HepG2 (cell line): ENCODE measurements at regions not wholly inside any gene's neighbourhood (a gene's known extent, or its start where the extent isn't known, plus 50 kb on each side); places are given as distances from the start of the nearest gene placed in this dataset.

ENCODE experiments used
- CHCHD3 ChIP-seq: sonication (generic); formaldehyde crosslinking; IDR thresholded peaks from 2 replicates; pipeline ENCODE4 v1.8.0; 2022; ENCODE audit warnings: mild to moderate bottlenecking, missing genetic modification reagents, moderate library complexity
- EZH2 ChIP-seq: conservative IDR thresholded peaks from 2 replicates; pipeline ENCODE4 v1.6.1; 2012; ENCODE audit warnings: mild to moderate bottlenecking, low read depth, low read length, moderate library complexity
- KDM1A ChIP-seq: IDR thresholded peaks from 2 replicates; pipeline ENCODE4 v1.6.1; 2016; ENCODE audit warnings: missing compliant biosample characterization
- NFE2L1 ChIP-seq: sonication (generic); formaldehyde crosslinking; IDR thresholded peaks from 2 replicates; pipeline ENCODE4 v1.4.0; 2020; ENCODE audit warnings: missing genetic modification reagents, mild to moderate bottlenecking, borderline replicate concordance
- PATZ1 ChIP-seq: sonication (generic); formaldehyde crosslinking; IDR thresholded peaks from 2 replicates; pipeline ENCODE4 v1.4.0; 2020; ENCODE audit warnings: missing genetic modification reagents
- REXO4 ChIP-seq: sonication (generic); formaldehyde crosslinking; IDR thresholded peaks from 2 replicates; pipeline ENCODE4 v1.8.0; 2022; ENCODE audit warnings: missing genetic modification reagents, mild to moderate bottlenecking, borderline replicate concordance
- SRSF9 ChIP-seq: fragments of 200-400 bp; formaldehyde crosslinking; IDR thresholded peaks from 2 replicates; pipeline ENCODE4 v1.6.1; 2018; ENCODE audit warnings: borderline replicate concordance, mild to moderate bottlenecking, low read depth, low read length; ENCODE audit not compliant: insufficient read depth, poor library complexity, severe bottlenecking
- ZBTB34 ChIP-seq: sonication (generic); formaldehyde crosslinking; IDR thresholded peaks from 2 replicates; pipeline ENCODE4 v1.8.0; 2022; ENCODE audit warnings: mild to moderate bottlenecking, missing genetic modification reagents
- ZBTB7B ChIP-seq: sonication (generic); formaldehyde crosslinking; IDR thresholded peaks from 2 replicates; pipeline ENCODE4 v1.4.0; 2020; ENCODE audit warnings: missing genetic modification reagents
- ZNF326 ChIP-seq: sonication (generic); formaldehyde crosslinking; IDR thresholded peaks from 2 replicates; pipeline ENCODE4 v1.4.0; 2020; ENCODE audit warnings: missing genetic modification reagents, borderline replicate concordance
- ZNF607 ChIP-seq: sonication (generic); formaldehyde crosslinking; IDR thresholded peaks from 2 replicates; pipeline ENCODE4 v1.5.1; 2020; ENCODE audit warnings: missing genetic modification reagents, mild to moderate bottlenecking, borderline replicate concordance
- ZNF646 ChIP-seq: sonication (generic); formaldehyde crosslinking; IDR thresholded peaks from 2 replicates; pipeline ENCODE4 v1.9.0; 2021; ENCODE audit warnings: mild to moderate bottlenecking, missing genetic modification reagents
- ZNF777 ChIP-seq: sonication (generic); formaldehyde crosslinking; IDR thresholded peaks from 2 replicates; pipeline ENCODE4 v1.4.0; 2020; ENCODE audit warnings: missing genetic modification reagents
- ZNF792 ChIP-seq: IDR thresholded peaks from 2 replicates; pipeline ENCODE4 v1.6.1; 2016
- TF ChIP-seq, protein P1 (sequence below): sonication (generic); formaldehyde crosslinking; IDR thresholded peaks from 2 replicates; pipeline ENCODE4 v1.8.0; 2022; ENCODE audit warnings: low read depth, missing genetic modification reagents
- TF ChIP-seq, protein P2 (sequence below): sonication (generic); formaldehyde crosslinking; IDR thresholded peaks from 2 replicates; pipeline ENCODE4 v1.9.0; 2021; ENCODE audit warnings: missing genetic modification reagents, mild to moderate bottlenecking, borderline replicate concordance

DNA sequence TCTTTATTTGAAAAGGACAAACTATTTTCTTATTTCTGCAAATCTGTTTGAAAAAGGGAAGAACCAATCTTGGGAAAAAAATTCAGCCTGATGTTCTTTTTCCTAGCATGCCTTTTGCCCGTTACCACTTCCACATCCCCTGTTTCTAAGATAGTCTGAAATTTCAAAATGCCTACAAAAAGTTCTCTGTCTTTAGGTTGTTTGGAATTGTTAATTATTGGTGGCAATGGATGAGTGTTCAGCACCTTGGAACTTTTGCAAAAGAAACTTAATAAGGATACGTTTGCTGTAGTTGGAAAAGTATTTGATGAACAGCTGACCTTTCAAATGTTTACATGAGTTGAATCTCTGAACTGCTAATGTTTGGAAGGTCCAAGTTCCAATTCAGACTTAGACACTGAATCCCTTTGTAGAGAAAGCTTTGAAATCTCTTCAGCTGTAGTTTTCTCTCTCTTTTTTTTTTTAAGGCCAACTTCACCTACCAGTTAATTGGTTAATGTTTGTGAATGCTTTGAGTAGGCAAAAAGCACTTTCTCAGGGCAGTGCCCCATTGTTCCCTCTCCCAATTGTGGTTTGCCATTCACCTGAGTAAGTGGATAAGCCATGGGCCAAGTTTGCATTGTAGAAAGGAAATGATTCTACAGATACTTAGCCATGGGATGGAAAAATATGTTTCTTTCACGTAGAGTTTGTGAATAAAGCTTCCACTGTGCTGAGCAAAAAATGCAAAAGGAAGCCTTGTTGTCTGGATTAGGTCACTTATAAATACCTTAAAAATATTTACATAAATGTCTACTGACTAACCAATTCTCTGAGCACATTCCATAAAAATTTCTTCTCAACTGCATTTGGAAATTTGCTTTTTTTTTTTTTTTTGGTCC, 156.4 kb upstream of the ELL2 start (continued):
- TF ChIP-seq, protein P1, sequence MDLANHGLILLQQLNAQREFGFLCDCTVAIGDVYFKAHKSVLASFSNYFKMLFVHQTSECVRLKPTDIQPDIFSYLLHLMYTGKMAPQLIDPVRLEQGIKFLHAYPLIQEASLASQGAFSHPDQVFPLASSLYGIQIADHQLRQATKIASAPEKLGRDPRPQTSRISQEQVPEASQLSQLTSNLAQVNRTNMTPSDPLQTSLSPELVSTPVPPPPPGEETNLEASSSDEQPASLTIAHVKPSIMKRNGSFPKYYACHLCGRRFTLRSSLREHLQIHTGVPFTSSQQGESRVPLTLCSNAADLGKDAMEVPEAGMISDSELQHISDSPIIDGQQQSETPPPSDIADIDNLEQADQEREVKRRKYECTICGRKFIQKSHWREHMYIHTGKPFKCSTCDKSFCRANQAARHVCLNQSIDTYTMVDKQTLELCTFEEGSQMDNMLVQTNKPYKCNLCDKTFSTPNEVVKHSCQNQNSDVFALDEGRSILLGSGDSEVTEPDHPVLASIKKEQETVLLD (CRISPR knock-in tag), result no peak
- TF ChIP-seq ZNF777, result no peak
- TF ChIP-seq EZH2, result no peak
- no peak; the same call in 1 of the 2 replicates for TF ChIP-seq PATZ1 (CRISPR knock-in tag)
- TF ChIP-seq ZNF792 (CRISPR knock-in tag), result peak; percentile 71
- TF ChIP-seq, protein P2, sequence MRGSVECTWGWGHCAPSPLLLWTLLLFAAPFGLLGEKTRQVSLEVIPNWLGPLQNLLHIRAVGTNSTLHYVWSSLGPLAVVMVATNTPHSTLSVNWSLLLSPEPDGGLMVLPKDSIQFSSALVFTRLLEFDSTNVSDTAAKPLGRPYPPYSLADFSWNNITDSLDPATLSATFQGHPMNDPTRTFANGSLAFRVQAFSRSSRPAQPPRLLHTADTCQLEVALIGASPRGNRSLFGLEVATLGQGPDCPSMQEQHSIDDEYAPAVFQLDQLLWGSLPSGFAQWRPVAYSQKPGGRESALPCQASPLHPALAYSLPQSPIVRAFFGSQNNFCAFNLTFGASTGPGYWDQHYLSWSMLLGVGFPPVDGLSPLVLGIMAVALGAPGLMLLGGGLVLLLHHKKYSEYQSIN (CRISPR knock-in tag), result no peak
- TF ChIP-seq SRSF9, result no peak
- TF ChIP-seq ZNF607 (CRISPR knock-in tag), result no peak
- TF ChIP-seq CHCHD3 (CRISPR knock-in tag), result no peak
- no peak for TF ChIP-seq KDM1A (CRISPR knock-in tag)
- no peak for TF ChIP-seq NFE2L1 (CRISPR knock-in tag)
- TF ChIP-seq ZNF646 (CRISPR knock-in tag), result no peak
- TF ChIP-seq REXO4 (CRISPR knock-in tag), result no peak
- no peak for TF ChIP-seq ZNF326 (CRISPR knock-in tag)
- TF ChIP-seq ZBTB7B (CRISPR knock-in tag), result no peak; the same call in 1 of the 2 replicates
- TF ChIP-seq ZBTB34 (CRISPR knock-in tag), result peak; percentile 53; the same call in 1 of the 2 replicates
